IMR-90 (cell line): ENCODE measurements at regions not wholly inside any gene's neighbourhood (a gene's known extent, or its start where the extent isn't known, plus 50 kb on each side); places are given as distances from the start of the nearest gene placed in this dataset.

ENCODE experiments used
- ATAC-seq: fragments of 200-7000 bp; cut with Tn5 transposase; 2 replicates; pipeline ENCODE4 v1.9.1; 2020; ENCODE audit warnings: low read depth, mild to moderate bottlenecking, moderate library complexity
- BruUV-seq: library from RNA; stranded (reverse); fragments of 400-500 nt; replicated peaks from 2 replicates; lab custom pipeline; 2021; lab: Mats Ljungman, UMichigan
- CTCF ChIA-PET: fragments of 300-600 bp; formaldehyde crosslinking; extraction: SDS; loops from one replicate; lab custom pipeline; 2021; ENCODE audit warnings: antibody characterized with exemption; lab: Yijun Ruan, JAX
- POLR2A ChIA-PET: fragments of 300-600 bp; sonication (Branson Sonifier 250); formaldehyde crosslinking; loops from one replicate; lab custom pipeline; 2022; ENCODE audit warnings: antibody characterized with exemption; ENCODE audit not compliant: unreplicated experiment; lab: Charles Lee
- DNase-seq: peaks from one replicate; pipeline ENCODE4 v3.0.0; 2013
- H2AFZ ChIP-seq: replicated peaks from 2 replicates; pipeline ENCODE3; 2013; ENCODE audit warnings: low read length, mild to moderate bottlenecking; ENCODE audit not compliant: poor library complexity
- H2AK5ac ChIP-seq: 2 replicates; pipeline ENCODE4 v1.6.1; 2013; ENCODE audit warnings: low read depth, low read length, inconsistent platforms
- H2AK9ac ChIP-seq: replicated peaks from 2 replicates; pipeline ENCODE3; 2013; ENCODE audit warnings: mild to moderate bottlenecking, low read depth, low read length, moderate library complexity; ENCODE audit not compliant: poor library complexity
- H2BK120ac ChIP-seq: 2 replicates; pipeline ENCODE4 v1.6.1; 2013; ENCODE audit warnings: low read depth, low read length, inconsistent platforms
- H2BK15ac ChIP-seq: 3 replicates; pipeline ENCODE4 v1.6.1; 2013; ENCODE audit warnings: low read depth, low read length, inconsistent platforms
- H2BK20ac ChIP-seq: 2 replicates; pipeline ENCODE4 v1.6.1; 2013; ENCODE audit warnings: low read depth, mild to moderate bottlenecking, inconsistent platforms, low read length, moderate library complexity
- H2BK5ac ChIP-seq: 2 replicates; pipeline ENCODE4 v1.6.1; 2013; ENCODE audit warnings: mild to moderate bottlenecking, low read depth, low read length, inconsistent platforms; ENCODE audit not compliant: poor library complexity, severe bottlenecking
- H3K14ac ChIP-seq: replicated peaks from 2 replicates; pipeline ENCODE4 v1.6.1; 2013; ENCODE audit warnings: low read depth, low read length, inconsistent platforms
- H3K18ac ChIP-seq: 2 replicates; pipeline ENCODE4 v1.6.1; 2013; ENCODE audit warnings: low read depth, low read length, control low read depth
- H3K23ac ChIP-seq: 2 replicates; pipeline ENCODE4 v1.6.1; 2013; ENCODE audit warnings: low read depth, low read length, inconsistent platforms
- H3K27ac ChIP-seq: 2 replicates; pipeline ENCODE4 v1.5.1; 2013; ENCODE audit warnings: mild to moderate bottlenecking, control low read depth, low read length; ENCODE audit not compliant: insufficient read depth
- H3K27me3 ChIP-seq: 2 replicates; pipeline ENCODE4 v1.6.1; 2013; ENCODE audit warnings: low read length; ENCODE audit not compliant: control insufficient read depth, insufficient read depth
- H3K36me3 ChIP-seq: 2 replicates; pipeline ENCODE4 v1.6.1; 2013; ENCODE audit warnings: low read length, mixed read lengths; ENCODE audit not compliant: control insufficient read depth, insufficient read depth
- H3K4ac ChIP-seq: 2 replicates; pipeline ENCODE4 v1.6.1; 2013; ENCODE audit warnings: low read depth, low read length, inconsistent platforms
- H3K4me1 ChIP-seq: 2 replicates; pipeline ENCODE4 v1.6.1; 2013; ENCODE audit warnings: low read length, mixed read lengths; ENCODE audit not compliant: control insufficient read depth, insufficient read depth
- H3K4me2 ChIP-seq: 2 replicates; pipeline ENCODE4 v1.6.1; 2013; ENCODE audit warnings: low read depth, mild to moderate bottlenecking, control low read depth, low read length, moderate library complexity
- H3K4me3 ChIP-seq: 2 replicates; pipeline ENCODE4 v1.5.1; 2013; ENCODE audit warnings: low read depth, mild to moderate bottlenecking, control low read depth, low read length, moderate library complexity; ENCODE audit not compliant: insufficient read depth
- H3K56ac ChIP-seq: 2 replicates; pipeline ENCODE4 v1.6.1; 2013; ENCODE audit warnings: low read length, inconsistent platforms; ENCODE audit not compliant: insufficient read depth; ENCODE audit errors: extremely low read depth
- H3K79me1 ChIP-seq, 2 experiments: 2 replicates each; pipeline ENCODE4 v1.6.1; 2013; ENCODE audit warnings: low read length in 2 of 2, inconsistent platforms in 1 of 2, low read depth in 1 of 2
- H3K9ac ChIP-seq: 2 replicates; pipeline ENCODE4 v1.6.1; 2013; ENCODE audit warnings: low read depth, low read length, control low read depth
- H3K9me1 ChIP-seq: 2 replicates; pipeline ENCODE4 v1.6.1; 2013; ENCODE audit warnings: low read length, inconsistent platforms; ENCODE audit not compliant: insufficient read depth
- H3K9me3 ChIP-seq: 2 replicates; pipeline ENCODE4 v1.6.1; 2013; ENCODE audit warnings: low read length; ENCODE audit not compliant: control insufficient read depth, insufficient read depth
- H4K20me1 ChIP-seq: 2 replicates; pipeline ENCODE4 v1.6.1; 2013; ENCODE audit warnings: low read length, inconsistent platforms; ENCODE audit not compliant: insufficient read depth
- H4K5ac ChIP-seq: 2 replicates; pipeline ENCODE4 v1.6.1; 2013; ENCODE audit warnings: mild to moderate bottlenecking, low read depth, low read length, control low read depth
- H4K8ac ChIP-seq, 2 experiments: 2 replicates each; pipeline ENCODE4 v1.6.1; 2013; ENCODE audit warnings: low read depth in 2 of 2, low read length in 2 of 2, control low read depth in 1 of 2, inconsistent platforms in 1 of 2
- H4K91ac ChIP-seq: 2 replicates; pipeline ENCODE4 v1.6.1; 2013; ENCODE audit warnings: low read depth, low read length, inconsistent platforms; ENCODE audit not compliant: insufficient read depth
- BHLHE40 ChIP-seq: fragments of 150-350 bp; IDR thresholded peaks from 2 replicates; pipeline ENCODE4 v1.6.1; 2016; ENCODE audit warnings: mild to moderate bottlenecking, low read depth, low read length
- CEBPB ChIP-seq: IDR thresholded peaks from 2 replicates; pipeline ENCODE4 v1.6.1; 2012; ENCODE audit warnings: low read depth, low read length, improper control_type of control experiment
- CHD1 ChIP-seq: IDR thresholded peaks from 2 replicates; pipeline ENCODE4 v1.6.1; 2012; ENCODE audit warnings: low read depth, low read length, improper control_type of control experiment
- CTCF ChIP-seq: conservative IDR thresholded peaks from 2 replicates; pipeline ENCODE4 v1.5.1; 2012; ENCODE audit warnings: mild to moderate bottlenecking, low read depth, low read length, improper control_type of control experiment
- ELK1 ChIP-seq: fragments of 150-350 bp; IDR thresholded peaks from 2 replicates; pipeline ENCODE4 v1.6.1; 2016; ENCODE audit warnings: low read depth, mild to moderate bottlenecking, low read length, moderate library complexity, borderline replicate concordance
- FOS ChIP-seq: fragments of 150-350 bp; IDR thresholded peaks from 2 replicates; pipeline ENCODE4 v1.6.1; 2016; ENCODE audit warnings: low read depth, low read length
- MAFK ChIP-seq: IDR thresholded peaks from 2 replicates; pipeline ENCODE4 v1.6.1; 2012; ENCODE audit warnings: low read depth, low read length, improper control_type of control experiment
- MAZ ChIP-seq: IDR thresholded peaks from 2 replicates; pipeline ENCODE4 v1.6.1; 2012; ENCODE audit warnings: low read depth, mild to moderate bottlenecking, low read length, improper control_type of control experiment, moderate library complexity, borderline replicate concordance
- MXI1 ChIP-seq: IDR thresholded peaks from 2 replicates; pipeline ENCODE4 v1.6.1; 2012; ENCODE audit warnings: low read depth, mild to moderate bottlenecking, low read length, moderate library complexity, borderline replicate concordance
- NFE2L2 ChIP-seq: fragments of 150-350 bp; IDR thresholded peaks from 2 replicates; pipeline ENCODE4 v1.6.1; 2016; ENCODE audit warnings: low read depth, mild to moderate bottlenecking, low read length
- POLR2A ChIP-seq: IDR thresholded peaks from 2 replicates; pipeline ENCODE4 v1.6.1; 2012; ENCODE audit warnings: mild to moderate bottlenecking, low read depth, low read length
- RAD21 ChIP-seq: IDR thresholded peaks from 2 replicates; pipeline ENCODE4 v1.6.1; 2012; ENCODE audit warnings: low read length, improper control_type of control experiment
- RCOR1 ChIP-seq: IDR thresholded peaks from 2 replicates; pipeline ENCODE4 v1.6.1; 2012; ENCODE audit warnings: mild to moderate bottlenecking, low read length, improper control_type of control experiment; ENCODE audit not compliant: insufficient replicate concordance
- SMC3 ChIP-seq: fragments of 150-350 bp; IDR thresholded peaks from 2 replicates; pipeline ENCODE4 v1.6.1; 2016; ENCODE audit warnings: low read depth, mild to moderate bottlenecking, antibody characterized with exemption, low read length, moderate library complexity
- USF2 ChIP-seq: fragments of 150-350 bp; IDR thresholded peaks from 2 replicates; pipeline ENCODE4 v1.6.1; 2017; ENCODE audit warnings: mild to moderate bottlenecking, antibody characterized with exemption, low read length, low read depth
- whole genome bisulfite sequencing, 2 experiments: methylation state at CpG; one replicate each; pipeline versions ENCODE4 v1.1.5 to v1.1.7; 2013; ENCODE audit warnings: missing lambda C conversion rate in 2 of 2; ENCODE audit not compliant: insufficient read length in 1 of 2; ENCODE audit errors: extremely low coverage in 2 of 2; 5-methylcytosine and 5-hydroxymethylcytosine counted together
- dilution Hi-C: fragments of 300-500 bp; cut with HindIII; formaldehyde crosslinking; loops from one replicate; pipeline ENCODE4 v1.14.3; 2018; ENCODE audit warnings: low sequenced_read_pairs; ENCODE audit not compliant: unreplicated experiment
- in situ Hi-C: fragments of 300-500 bp; cut with MboI; formaldehyde crosslinking; loops from 3 replicates; pipeline ENCODE4 v1.14.3; 2019; ENCODE audit warnings: low sequenced_read_pairs, inconsistent platforms, mixed read lengths
- intact Hi-C: fragments of 100-400 bp; cut with micrococcal nuclease; formaldehyde crosslinking; loops from 2 replicates; pipeline ENCODE4 v1.10.0; 2022

GRCh38 chr4:81891005-81891996 lies 419.6 kb upstream of the RASGEF1B start:
- Histone ChIP-seq H3K27ac (no peak overlapping the region), H4K8ac (no peak overlapping the region), H3K9me3 (no peaks in the 10 kb centered on the region), H3K79me1 (no peaks in the 10 kb centered on the region), H4K5ac (no peak overlapping the region), H2AFZ (no peak overlapping the region), H3K27me3 (no peaks in the 10 kb centered on the region), H3K9ac (no peak overlapping the region), H3K18ac (no peak overlapping the region), H3K4me3 (no peak overlapping the region), H3K4ac (no peak overlapping the region), H3K14ac (no peak overlapping the region), H2AK9ac (no peak overlapping the region), H2AK5ac (no peak overlapping the region), H3K56ac (no peak overlapping the region), H2BK5ac (no peak overlapping the region), H4K91ac (no peak overlapping the region), H3K23ac (no peak overlapping the region), H2BK120ac (no peak overlapping the region), H3K4me2 (no peak overlapping the region), H3K4me1 (no peaks in the 10 kb centered on the region), H2BK20ac (no peak overlapping the region), H3K36me3 (no peaks in the 10 kb centered on the region), H2BK15ac (no peak overlapping the region), H4K20me1 (no peaks in the 10 kb centered on the region), H3K9me1 (no peaks in the 10 kb centered on the region)
- WGBS, 2 experiments = 80% methylated on average over 1 of the region's 7 CpGs; no CpG with 5 or more reads in 1 of the 2 experiments
- intact Hi-C loops (no loop called here), dilution Hi-C loops (no loop called here), in situ Hi-C loops (no loop called here)
- ChIA-PET POLR2A (interaction anchor here (0.6 kb wide), 1 partner anchor 475 kb away, joined by 19 read pairs; no protein-coding TSS in a partner anchor), CTCF (no interaction called here)
- no TSS peak for BruUV-seq
- ATAC-seq (no peak), DNase-seq (no peak)
- TF ChIP-seq ELK1 = no peak
- TF ChIP-seq MAFK = no peak
- no peak for TF ChIP-seq SMC3
- TF ChIP-seq CHD1 = no peak
- no peak for TF ChIP-seq POLR2A
- TF ChIP-seq MXI1 = no peak
- no peak for TF ChIP-seq RAD21
- no peak for TF ChIP-seq RCOR1
- TF ChIP-seq USF2 = no peak
- no peak for TF ChIP-seq FOS
- TF ChIP-seq MAZ = no peak
- no peak for TF ChIP-seq CTCF
- no peak for TF ChIP-seq NFE2L2
- TF ChIP-seq CEBPB = no peak
- TF ChIP-seq BHLHE40 = no peak
